OCI-LY3 (cell line): ENCODE measurements at regions not wholly inside any gene's neighbourhood (a gene's known extent, or its start where the extent isn't known, plus 50 kb on each side); places are given as distances from the start of the nearest gene placed in this dataset.

Experiments
- H2AFZ ChIP-seq: fragments of 200-600, 300-600 bp; shearing (Covaris generic); 2 replicates; pipeline ENCODE4 v1.6.0; 2014; ENCODE audit warnings: antibody characterized with exemption, low read depth, low read length
- H3K27ac ChIP-seq: fragments of 200-600, 300-600 bp; sonication (generic); 2 replicates; pipeline ENCODE4 v1.5.1; 2014; ENCODE audit warnings: mild to moderate bottlenecking, low read length, moderate library complexity, mixed read lengths
- H3K27me3 ChIP-seq: fragments of 200-600, 300-600 bp; sonication (generic); 2 replicates; pipeline ENCODE4 v1.6.1; 2014; ENCODE audit warnings: low read depth, low read length, mixed read lengths
- H3K36me3 ChIP-seq: fragments of 200-600, 300-600 bp; sonication (generic); replicated peaks from 2 replicates; pipeline ENCODE3; 2014; ENCODE audit warnings: low read depth, low read length, mixed read lengths
- H3K4me1 ChIP-seq: fragments of 300-600, 200-600 bp; sonication (generic); 2 replicates; pipeline ENCODE4 v1.6.1; 2014; ENCODE audit warnings: low read length, mixed read lengths
- H3K4me2 ChIP-seq: fragments of 200-600, 300-600 bp; sonication (generic); 2 replicates; pipeline ENCODE4 v1.6.1; 2014; ENCODE audit warnings: low read length, mixed read lengths
- H3K4me3 ChIP-seq: fragments of 300-600, 200-600 bp; sonication (generic); 2 replicates; pipeline ENCODE4 v1.5.1; 2014; ENCODE audit warnings: antibody characterized with exemption, mild to moderate bottlenecking, low read length, moderate library complexity
- H3K79me2 ChIP-seq: fragments of 300-600, 200-600 bp; shearing (Covaris generic); 2 replicates; pipeline ENCODE4 v1.6.1; 2014; ENCODE audit warnings: mild to moderate bottlenecking, low read length, mixed read lengths
- H3K9ac ChIP-seq: fragments of 300-600, 200-600 bp; shearing (Covaris generic); 2 replicates; pipeline ENCODE4 v1.6.0; 2014; ENCODE audit warnings: mild to moderate bottlenecking, low read length, moderate library complexity
- H3K9me3 ChIP-seq: fragments of 200-600, 300-600 bp; shearing (Covaris generic); 2 replicates; pipeline ENCODE4 v1.6.1; 2014; ENCODE audit warnings: low read length, mixed read lengths; ENCODE audit not compliant: insufficient read depth
- H4K20me1 ChIP-seq: fragments of 200-600, 300-600 bp; sonication (generic); 2 replicates; pipeline ENCODE4 v1.6.1; 2016; ENCODE audit warnings: low read length, mixed read lengths; ENCODE audit not compliant: insufficient read depth
- CTCF ChIP-seq: fragments of 200-600, 300-600 bp; sonication (generic); IDR thresholded peaks from 2 replicates; pipeline ENCODE4 v1.5.1; 2014; ENCODE audit warnings: antibody characterized with exemption, low read length, low read depth
- EZH2phosphoT487 ChIP-seq: fragments of 200-600 bp; shearing (Covaris generic); IDR thresholded peaks from 2 replicates; pipeline ENCODE4 v1.6.1; 2018; ENCODE audit warnings: antibody characterized with exemption, mixed run types, low read depth

GRCh38 chr3:5739299-5739935 is 551.9 kb downstream of the EDEM1 start:
- H4K20me1 ChIP-seq = no peaks in the 10 kb centered on the region
- H3K79me2 ChIP-seq = no peaks in the 10 kb centered on the region
- no peak for TF ChIP-seq CTCF
- TF ChIP-seq EZH2phosphoT487 = no peak
- no peaks in the 10 kb centered on the region for H3K27me3 ChIP-seq
- H3K9me3 ChIP-seq = no peaks in the 10 kb centered on the region
- no peak overlapping the region for H3K9ac ChIP-seq
- no peak overlapping the region for H3K4me2 ChIP-seq
- H2AFZ ChIP-seq = no peak overlapping the region
- no peaks in the 10 kb centered on the region for H3K4me1 ChIP-seq
- no peak overlapping the region for H3K4me3 ChIP-seq
- H3K27ac ChIP-seq = no peak overlapping the region
- H3K36me3 ChIP-seq = no peaks in the 10 kb centered on the region

GRCh38 chr3:5739949-5740348 is 552.4 kb downstream of the EDEM1 start:
- H3K79me2 ChIP-seq = no peaks in the 10 kb centered on the region
- no peaks in the 10 kb centered on the region for H4K20me1 ChIP-seq
- no peak overlapping the region for H3K9ac ChIP-seq
- no peak for TF ChIP-seq CTCF
- no peak for TF ChIP-seq EZH2phosphoT487
- no peak overlapping the region for H3K27ac ChIP-seq
- H3K4me2 ChIP-seq = no peak overlapping the region
- no peaks in the 10 kb centered on the region for H3K27me3 ChIP-seq
- no peaks in the 10 kb centered on the region for H3K4me1 ChIP-seq
- H3K4me3 ChIP-seq = no peak overlapping the region
- no peaks in the 10 kb centered on the region for H3K36me3 ChIP-seq
- H2AFZ ChIP-seq = no peak overlapping the region
- H3K9me3 ChIP-seq = no peaks in the 10 kb centered on the region

- no peak for TF ChIP-seq EZH2phosphoT487
- no peak for TF ChIP-seq CTCF
- Histone ChIP-seq H3K27ac (no peak overlapping the region), H3K4me3 (no peak overlapping the region), H4K20me1 (no peaks in the 10 kb centered on the region), H3K36me3 (no peaks in the 10 kb centered on the region), H2AFZ (no peak overlapping the region), H3K4me2 (no peak overlapping the region), H3K27me3 (no peaks in the 10 kb centered on the region), H3K79me2 (no peaks in the 10 kb centered on the region), H3K9me3 (no peaks in the 10 kb centered on the region), H3K4me1 (no peaks in the 10 kb centered on the region), H3K9ac (no peak overlapping the region)
These were observed 553.5 kb downstream of the EDEM1 start for GRCh38 chr3:5741017-5741416.

GRCh38 chr3:5750091-5750490 is 562.6 kb downstream of the EDEM1 start:
- H3K9me3 ChIP-seq = no peaks in the 10 kb centered on the region
- no peak overlapping the region for H3K4me2 ChIP-seq
- no peak overlapping the region for H3K4me3 ChIP-seq
- no peaks in the 10 kb centered on the region for H3K79me2 ChIP-seq
- H4K20me1 ChIP-seq = no peaks in the 10 kb centered on the region
- no peak for TF ChIP-seq CTCF
- TF ChIP-seq EZH2phosphoT487 = no peak
- no peak overlapping the region for H3K27ac ChIP-seq
- no peak overlapping the region for H3K9ac ChIP-seq
- H3K27me3 ChIP-seq = no peaks in the 10 kb centered on the region
- no peaks in the 10 kb centered on the region for H3K36me3 ChIP-seq
- no peak overlapping the region for H2AFZ ChIP-seq
- no peaks in the 10 kb centered on the region for H3K4me1 ChIP-seq
